GM18873 (cell line): ENCODE measurements at regions not wholly inside any gene's neighbourhood (a gene's known extent, or its start where the extent isn't known, plus 50 kb on each side); places are given as distances from the start of the nearest gene placed in this dataset.

Experiments used
- ATAC-seq: cut with Tn5 transposase; IDR thresholded peaks from one replicate; pipeline ENCODE4 v1.9.1; 2021; ENCODE audit warnings: mild to moderate bottlenecking, moderate library complexity, moderate number of reproducible peaks; ENCODE audit not compliant: unreplicated experiment, low FRiP score

GRCh38 chr3:95926904-95927501 lies 887.4 kb upstream of the EPHA6 start:
- ATAC-seq: no peak

DNA sequence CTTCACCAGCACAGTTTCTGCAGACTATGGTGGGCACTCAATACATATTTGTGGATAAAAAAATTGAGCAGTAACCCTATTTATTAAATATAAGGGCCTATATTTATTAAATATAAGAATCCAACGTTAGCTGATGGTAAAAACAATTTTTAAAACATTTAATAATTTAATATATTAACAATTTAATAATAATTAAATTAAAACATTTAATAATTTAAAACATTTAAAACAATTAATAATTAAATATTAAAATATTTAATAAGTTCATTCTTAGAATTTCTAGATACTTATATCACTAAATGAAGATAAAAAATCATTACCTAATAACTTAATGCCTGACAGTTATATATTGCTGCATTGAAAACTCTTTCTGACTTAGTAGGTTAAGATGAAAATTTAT lies 880.2 kb upstream of the EPHA6 start:
- no peak for ATAC-seq

GRCh38 chr3:95939235-95939809 lies 875.1 kb upstream of the EPHA6 start:
- no peak for ATAC-seq

DNA sequence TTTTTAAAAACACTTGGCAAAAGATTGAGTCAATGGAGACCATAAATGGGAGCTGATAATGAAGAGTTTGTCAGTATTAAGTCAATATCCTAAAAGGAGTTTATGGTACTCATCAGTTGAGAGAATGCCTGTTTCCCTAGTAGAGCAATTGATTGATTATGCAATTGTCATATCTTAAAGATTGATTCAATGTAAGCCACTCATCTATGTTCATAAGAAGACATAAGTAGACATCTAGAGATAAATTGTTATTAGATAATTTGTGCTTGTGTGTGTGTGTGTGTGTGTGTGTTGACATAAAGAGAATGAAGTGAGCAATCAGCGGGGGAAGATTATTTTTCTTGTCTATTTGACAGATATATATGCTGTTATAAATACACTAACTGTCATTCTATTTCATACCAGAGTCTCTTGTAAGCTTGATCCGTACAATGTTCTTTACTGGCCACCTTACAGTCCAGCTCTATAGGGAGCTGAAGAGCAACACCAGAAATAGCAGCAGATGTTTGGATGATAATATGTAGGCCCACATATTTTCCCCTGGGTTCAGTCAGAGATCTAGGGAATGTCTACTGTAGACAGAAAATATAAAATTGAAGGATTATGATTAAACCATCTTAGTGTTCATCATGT lies 848.6 kb upstream of the EPHA6 start:
- ATAC-seq: no peak

GRCh38 chr3:95971573-95971972 lies 842.8 kb upstream of the EPHA6 start:
- ATAC-seq: no peak

DNA sequence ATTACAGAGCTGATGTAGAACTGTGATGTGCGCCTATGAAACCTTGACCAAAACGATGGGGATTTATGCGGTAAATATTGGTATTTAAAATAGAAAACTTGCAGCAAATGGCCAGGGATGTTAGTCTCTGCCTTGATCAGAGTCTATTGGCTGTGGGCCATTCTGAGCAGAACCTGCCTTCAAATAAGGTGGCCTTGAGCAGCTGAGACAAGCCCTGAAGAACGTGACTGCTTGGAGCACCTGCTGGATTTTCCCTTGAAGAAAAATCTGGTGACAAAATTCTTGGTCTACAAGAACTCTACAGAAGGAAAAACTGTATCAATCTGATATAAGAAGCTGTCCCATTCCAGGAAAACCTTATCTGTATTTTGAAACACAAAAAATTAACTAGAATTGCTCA lies 820.1 kb upstream of the EPHA6 start:
- no peak for ATAC-seq

- ATAC-seq: no peak
Measured at GRCh38 chr3:96000966-96001365, 813.4 kb upstream of the EPHA6 start.

- no peak for ATAC-seq
Measured at GRCh38 chr3:96007650-96008195, 806.7 kb upstream of the EPHA6 start.

DNA sequence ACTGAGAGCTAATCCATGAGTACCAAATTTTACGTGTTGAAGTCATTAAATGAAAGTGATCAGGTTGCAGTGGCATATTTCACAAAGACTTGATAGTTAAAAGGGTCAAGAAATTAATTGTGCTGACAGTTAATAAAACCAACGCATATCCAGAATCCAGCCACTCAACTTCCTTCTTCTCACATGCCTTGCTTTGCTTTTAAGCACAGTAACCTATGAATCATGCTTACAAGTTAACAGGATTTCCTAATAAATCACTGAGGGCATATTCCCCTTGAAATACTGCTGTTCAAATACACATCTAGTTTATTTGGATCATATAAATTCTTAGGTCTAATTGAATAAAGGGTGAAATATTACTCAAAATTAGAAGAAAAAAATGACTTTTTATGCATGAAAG lies 801.5 kb upstream of the EPHA6 start:
- no peak for ATAC-seq

DNA sequence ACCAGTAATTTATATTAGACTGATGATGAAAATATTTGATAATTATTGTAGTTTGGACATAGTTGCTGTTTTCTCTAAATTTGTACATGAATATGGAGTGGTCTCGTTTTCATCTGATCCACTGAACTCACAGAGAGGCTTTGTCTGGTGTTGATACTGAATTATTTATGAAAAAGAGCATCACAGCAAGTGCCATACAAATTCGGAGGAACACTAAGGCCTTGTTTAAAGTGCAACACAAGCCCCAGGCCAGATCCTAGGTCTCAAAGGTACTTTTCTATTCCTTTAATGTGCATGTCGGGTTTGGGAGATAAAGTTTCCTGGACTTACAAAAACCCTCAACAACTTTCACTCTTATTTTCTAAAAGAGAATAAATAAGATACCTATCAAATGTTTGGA lies 796.8 kb upstream of the EPHA6 start:
- ATAC-seq: no peak

DNA sequence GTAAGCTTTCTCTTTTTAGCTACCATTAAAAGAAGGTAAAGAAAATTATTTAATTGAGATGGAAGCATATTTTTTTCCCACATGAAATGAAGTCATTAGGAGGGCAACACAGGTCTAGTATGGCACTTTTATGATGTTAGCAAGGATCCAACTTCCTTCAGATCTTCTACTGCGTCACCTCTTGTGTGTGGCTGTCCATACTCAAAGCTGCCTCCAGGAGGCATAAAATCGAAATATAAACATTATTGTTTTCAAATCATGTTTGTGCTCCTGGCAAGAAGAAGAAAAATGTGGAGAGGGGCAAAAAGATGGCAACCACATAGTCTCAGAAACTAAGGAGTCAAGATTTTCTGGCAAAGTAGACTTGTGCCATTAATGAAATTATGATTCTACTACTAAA lies 791.7 kb upstream of the EPHA6 start:
- no peak for ATAC-seq

- no peak for ATAC-seq
Measured at GRCh38 chr3:96027718-96028117, 786.7 kb upstream of the EPHA6 start.

- ATAC-seq: no peak
Measured at GRCh38 chr3:96039632-96040031, 774.8 kb upstream of the EPHA6 start.

DNA sequence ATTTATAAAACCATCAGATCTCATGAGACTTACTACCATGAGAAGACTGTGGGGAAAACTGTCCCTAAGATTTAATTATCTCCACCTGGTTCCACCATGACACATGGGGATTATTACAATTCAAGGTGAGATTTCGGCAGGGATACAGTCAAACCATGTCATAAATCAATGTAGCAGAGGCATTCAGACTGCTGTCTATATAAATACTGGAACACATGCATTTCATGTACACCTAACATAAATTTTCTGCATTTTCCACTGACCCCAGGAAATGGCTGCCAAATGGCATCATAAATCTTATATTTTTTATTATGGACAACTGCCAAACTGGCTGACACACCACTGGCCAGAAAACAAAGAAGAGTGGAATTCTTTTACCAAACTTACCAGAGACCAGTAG lies 755.1 kb upstream of the EPHA6 start:
- no peak for ATAC-seq

GRCh38 chr3:96069065-96069464 lies 745.3 kb upstream of the EPHA6 start:
- ATAC-seq: no peak

GRCh38 chr3:96070678-96071077 lies 743.7 kb upstream of the EPHA6 start:
- ATAC-seq: no peak

GRCh38 chr3:96071097-96071496 lies 743.3 kb upstream of the EPHA6 start:
- ATAC-seq: no peak

DNA sequence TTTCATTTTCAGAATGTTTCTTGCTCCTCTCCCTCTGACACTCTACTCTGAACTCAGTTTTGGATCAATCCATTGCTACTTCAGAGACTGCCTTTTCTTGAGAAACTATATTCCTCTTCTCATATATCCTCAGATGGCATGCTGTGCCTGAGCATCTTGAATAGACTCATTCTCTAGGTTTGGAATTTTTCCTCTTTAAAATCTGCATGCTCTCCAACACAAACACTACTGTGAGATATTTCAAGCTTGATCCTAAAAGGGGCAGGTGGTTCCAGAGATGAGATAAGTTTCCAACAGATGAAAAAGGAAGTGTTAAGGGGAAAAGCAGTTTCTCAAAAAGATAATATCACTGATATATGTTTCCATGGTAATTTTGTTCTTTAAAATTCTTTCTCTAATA lies 742.2 kb upstream of the EPHA6 start:
- no peak for ATAC-seq

DNA sequence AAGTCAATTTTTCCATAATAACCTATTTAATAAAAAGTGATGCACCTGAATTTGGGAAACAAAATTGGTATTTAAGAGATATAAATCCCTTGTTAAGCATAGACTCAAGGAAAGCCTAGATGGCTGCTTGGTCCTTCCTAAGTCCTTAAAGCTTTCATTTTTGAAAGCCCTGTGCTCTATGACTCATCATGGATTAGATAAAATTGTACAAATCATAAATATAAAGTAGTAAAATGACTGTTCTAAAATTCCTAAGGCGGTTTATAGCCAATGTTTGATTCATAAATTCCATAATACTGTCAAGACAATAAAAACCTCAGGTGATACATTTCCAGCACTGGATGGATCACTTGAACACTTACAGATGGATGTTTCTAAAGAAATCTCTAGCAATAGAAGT lies 730.8 kb upstream of the EPHA6 start:
- no peak for ATAC-seq

DNA sequence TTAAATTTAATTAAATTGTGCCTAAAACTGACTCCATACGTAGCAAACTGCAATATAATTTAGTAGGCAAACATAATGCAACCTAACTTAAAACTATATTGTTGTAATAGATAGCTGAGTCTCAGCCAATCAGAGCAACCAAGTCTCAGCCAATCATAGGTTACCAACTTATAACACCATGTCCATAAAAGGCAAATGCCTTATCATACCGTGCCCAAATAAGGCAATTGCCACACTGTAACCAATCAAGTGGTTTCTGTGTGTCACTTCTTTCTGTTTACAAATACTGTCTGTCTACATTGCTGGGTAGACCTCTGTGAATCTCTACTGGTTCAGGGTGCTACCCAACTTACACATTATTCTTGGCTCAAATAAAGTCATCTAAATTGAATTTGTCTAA lies 728.4 kb upstream of the EPHA6 start:
- ATAC-seq: no peak

GRCh38 chr3:96101006-96101560 lies 713.3 kb upstream of the EPHA6 start:
- ATAC-seq: no peak

GRCh38 chr3:96106701-96107100 lies 707.7 kb upstream of the EPHA6 start:
- ATAC-seq: no peak
